CD4-positive, alpha-beta T cell (primary cell): ENCODE measurements at regions not wholly inside any gene's neighbourhood (a gene's known extent, or its start where the extent isn't known, plus 50 kb on each side); places are given as distances from the start of the nearest gene placed in this dataset.

Experiments
- ATAC-seq: fragments of 200-7000 bp; cut with Tn5 transposase; one replicate; pipeline ENCODE4 v1.10.0; 2022; ENCODE audit warnings: mild to moderate bottlenecking; ENCODE audit not compliant: poor library complexity
- CTCF ChIA-PET: fragments of 350-600 bp; sonication (Branson Sonifier 250); formaldehyde crosslinking; loops from one replicate; lab custom pipeline; 2021; ENCODE audit warnings: antibody characterized with exemption, inconsistent platforms; lab: Charles Lee
- POLR2A ChIA-PET: fragments of 350-600 bp; sonication (Branson Sonifier 250); formaldehyde crosslinking; loops from one replicate; lab custom pipeline; 2021; ENCODE audit warnings: antibody characterized with exemption, inconsistent platforms; lab: Charles Lee
- DNase-seq, 14 experiments: peaks; one replicate each; pipeline ENCODE4 v3.0.0-alpha.2; 2013 to 2020; ENCODE audit warnings: mixed read lengths in 2 of 14
- H3K27ac ChIP-seq, 2 donors: one replicate each; pipeline versions ENCODE4 v1.5.1 to v1.7.0; 2013; ENCODE audit warnings: low read length in 2 of 2, low read depth in 1 of 2, mild to moderate bottlenecking in 1 of 2
- H3K27me3 ChIP-seq, 2 experiments: 1 replicate in 1 of 2; 2 replicates in 1 of 2; pipeline versions ENCODE4 v1.6.1 to v1.7.0; 2013; ENCODE audit warnings: low read length in 2 of 2, control low read depth in 1 of 2, mild to moderate bottlenecking in 1 of 2, moderate library complexity in 1 of 2; ENCODE audit not compliant: insufficient read depth in 2 of 2, control insufficient read depth in 1 of 2
- H3K36me3 ChIP-seq: one replicate; pipeline ENCODE4 v1.6.1; 2013; ENCODE audit warnings: low read length, control low read depth; ENCODE audit not compliant: insufficient read depth
- H3K4me1 ChIP-seq: one replicate; pipeline ENCODE4 v1.6.1; 2013; ENCODE audit warnings: low read length, control low read depth; ENCODE audit not compliant: insufficient read depth
- H3K4me3 ChIP-seq: one replicate; pipeline ENCODE4 v1.5.1; 2013; ENCODE audit warnings: mild to moderate bottlenecking, low read length, moderate library complexity
- H3K9me3 ChIP-seq, 2 experiments: 1 replicate in 1 of 2; 2 replicates in 1 of 2; pipeline versions ENCODE4 v1.6.1 to v1.7.0; 2013; ENCODE audit warnings: low read length in 2 of 2, mild to moderate bottlenecking in 2 of 2, control low read depth in 1 of 2, moderate library complexity in 1 of 2; ENCODE audit not compliant: control insufficient read depth in 1 of 2, insufficient read depth in 1 of 2
- H3K27ac Mint-ChIP-seq: one replicate; pipeline ENCODE4 v1.8.0; 2020; ENCODE audit warnings: mixed read lengths
- H3K27me3 Mint-ChIP-seq: one replicate; pipeline ENCODE4 v1.8.0; 2021; ENCODE audit warnings: mixed read lengths
- H3K36me3 Mint-ChIP-seq: one replicate; pipeline ENCODE4 v1.8.0; 2021; ENCODE audit warnings: low read depth, mixed read lengths
- H3K4me1 Mint-ChIP-seq: one replicate; pipeline ENCODE4 v1.8.0; 2021; ENCODE audit warnings: low read depth, mixed read lengths
- H3K4me3 Mint-ChIP-seq: one replicate; pipeline ENCODE4 v1.8.0; 2020; ENCODE audit warnings: mild to moderate bottlenecking, mixed read lengths
- H3K9me3 Mint-ChIP-seq: one replicate; pipeline ENCODE4 v1.8.0; 2020; ENCODE audit warnings: mixed read lengths
- CTCF ChIP-seq: fragments of 200-600 bp; IDR thresholded peaks from one replicate; pipeline ENCODE4 v1.8.0; 2022; ENCODE audit warnings: antibody characterized with exemption, mild to moderate bottlenecking
- intact Hi-C, 2 experiments: fragments of 100-400 bp; cut with DNase I in 1 of 2; cut with micrococcal nuclease in 1 of 2; formaldehyde crosslinking; loops; one replicate each; pipeline versions ENCODE4 v1.15.1 to v1.9.0; 2023 to 2025; cut with DNase I, micrococcal nuclease

DNA sequence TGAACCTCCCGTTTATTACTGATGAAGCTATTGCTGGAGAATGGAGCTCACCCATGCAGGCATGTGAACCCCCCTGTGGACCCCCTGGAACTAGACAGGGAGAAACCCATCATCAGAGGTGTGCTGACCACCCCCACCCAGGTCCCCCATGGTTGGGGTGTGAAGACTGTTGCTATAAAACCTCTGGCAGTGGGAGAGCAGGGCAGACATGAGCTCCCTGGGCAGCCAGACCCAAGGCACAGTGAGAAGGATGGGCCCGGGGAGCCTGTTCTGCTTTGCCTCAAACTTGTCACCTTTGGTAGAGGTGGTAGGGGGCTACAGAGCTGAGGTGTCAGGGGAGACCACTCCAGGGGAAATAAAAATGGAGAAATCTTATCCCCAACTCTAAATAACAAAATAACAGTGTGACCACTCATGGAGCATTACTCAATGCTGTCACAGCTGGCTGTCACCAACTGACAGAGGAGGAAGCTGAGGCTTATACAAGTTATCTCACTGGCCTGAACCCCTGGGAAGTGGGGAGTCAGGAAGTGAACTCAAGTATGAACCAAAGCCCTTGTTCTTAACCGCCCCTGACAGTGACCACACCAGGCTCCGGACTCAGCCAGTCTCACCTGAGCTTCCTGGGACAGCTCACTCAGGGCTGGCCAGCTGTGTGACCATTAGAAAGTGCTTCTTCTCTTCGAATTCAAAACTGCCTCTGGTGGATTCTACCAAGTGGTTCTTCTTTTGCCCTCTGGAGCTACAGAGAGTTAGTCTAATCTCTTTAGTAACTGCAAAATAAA lies 698.8 kb downstream of the MATN1 start:
- Mint-ChIP-seq H3K27ac (no peak overlapping the region), H3K27me3 (peaks cover 35% of the 10 kb centered on the region), H3K4me1 (no peaks in the 10 kb centered on the region), H3K4me3 (no peak overlapping the region), H3K36me3 (no peaks in the 10 kb centered on the region), H3K9me3 (peaks cover 3% of the 10 kb centered on the region)
- Histone ChIP-seq H3K36me3 (no peaks in the 10 kb centered on the region), H3K27me3 (peaks cover 0 to 7% of the 10 kb centered on the region in 2 experiments), H3K27ac (no peak overlapping the region), H3K4me3 (no peak overlapping the region), H3K9me3 (no peaks in the 10 kb centered on the region), H3K4me1 (no peaks in the 10 kb centered on the region)
- ChIA-PET POLR2A (no interaction called here), CTCF (no interaction called here)
- TF ChIP-seq CTCF: no peak
- DNase-seq (no peak), ATAC-seq (no peak)
- intact Hi-C loops: no loop called here

GRCh38 chr1:30023339-30024022 lies 699.9 kb downstream of the MATN1 start:
- DNase-seq (no peak), ATAC-seq (no peak)
- no peak overlapping the region for H3K4me3 ChIP-seq
- TF ChIP-seq CTCF: no peak
- H3K36me3 ChIP-seq: no peaks in the 10 kb centered on the region
- peaks cover 35% of the 10 kb centered on the region for H3K27me3 Mint-ChIP-seq
- ChIA-PET CTCF (no interaction called here), POLR2A (no interaction called here)
- H3K4me1 Mint-ChIP-seq: no peaks in the 10 kb centered on the region
- peaks cover 0 to 9% of the 10 kb centered on the region in 2 experiments for H3K27me3 ChIP-seq
- no peaks in the 10 kb centered on the region for H3K36me3 Mint-ChIP-seq
- intact Hi-C loops: no loop called here
- H3K4me3 Mint-ChIP-seq: no peak overlapping the region
- H3K9me3 ChIP-seq: peaks cover 0 to 4% of the 10 kb centered on the region in 2 experiments
- H3K27ac Mint-ChIP-seq: no peak overlapping the region
- no peaks in the 10 kb centered on the region for H3K4me1 ChIP-seq
- H3K27ac ChIP-seq: no peak overlapping the region
- peaks cover 3% of the 10 kb centered on the region for H3K9me3 Mint-ChIP-seq

GRCh38 chr1:30014031-30014430 lies 709.4 kb downstream of the MATN1 start:
- no peak overlapping the region for H3K4me3 Mint-ChIP-seq
- no peak overlapping the region for H3K27ac Mint-ChIP-seq
- Histone ChIP-seq H3K27ac (no peak overlapping the region), H3K9me3 (peaks cover 4% of the 10 kb centered on the region in 2 experiments), H3K4me1 (no peaks in the 10 kb centered on the region), H3K27me3 (peaks cover 0 to 2% of the 10 kb centered on the region in 2 experiments), H3K36me3 (no peaks in the 10 kb centered on the region), H3K4me3 (no peak overlapping the region)
- no peaks in the 10 kb centered on the region for H3K9me3 Mint-ChIP-seq
- H3K4me1 Mint-ChIP-seq: no peaks in the 10 kb centered on the region
- TF ChIP-seq CTCF: no peak
- peaks cover 9% of the 10 kb centered on the region for H3K27me3 Mint-ChIP-seq
- ATAC-seq (no peak), DNase-seq (no peak)
- ChIA-PET POLR2A (no interaction called here), CTCF (no interaction called here)
- intact Hi-C loops: no loop called here
- no peaks in the 10 kb centered on the region for H3K36me3 Mint-ChIP-seq
